K562 (cell line): ENCODE measurements at regions not wholly inside any gene's neighbourhood (a gene's known extent, or its start where the extent isn't known, plus 50 kb on each side); places are given as distances from the start of the nearest gene placed in this dataset.

Source experiments
- TF ChIP-seq, protein P1 (sequence below): fragments of 200-600 bp; sonication (generic); IDR thresholded peaks from one replicate; pipeline ENCODE4 v1.6.1; 2012; ENCODE audit warnings: mild to moderate bottlenecking, low read depth, low read length, inconsistent platforms

DNA sequence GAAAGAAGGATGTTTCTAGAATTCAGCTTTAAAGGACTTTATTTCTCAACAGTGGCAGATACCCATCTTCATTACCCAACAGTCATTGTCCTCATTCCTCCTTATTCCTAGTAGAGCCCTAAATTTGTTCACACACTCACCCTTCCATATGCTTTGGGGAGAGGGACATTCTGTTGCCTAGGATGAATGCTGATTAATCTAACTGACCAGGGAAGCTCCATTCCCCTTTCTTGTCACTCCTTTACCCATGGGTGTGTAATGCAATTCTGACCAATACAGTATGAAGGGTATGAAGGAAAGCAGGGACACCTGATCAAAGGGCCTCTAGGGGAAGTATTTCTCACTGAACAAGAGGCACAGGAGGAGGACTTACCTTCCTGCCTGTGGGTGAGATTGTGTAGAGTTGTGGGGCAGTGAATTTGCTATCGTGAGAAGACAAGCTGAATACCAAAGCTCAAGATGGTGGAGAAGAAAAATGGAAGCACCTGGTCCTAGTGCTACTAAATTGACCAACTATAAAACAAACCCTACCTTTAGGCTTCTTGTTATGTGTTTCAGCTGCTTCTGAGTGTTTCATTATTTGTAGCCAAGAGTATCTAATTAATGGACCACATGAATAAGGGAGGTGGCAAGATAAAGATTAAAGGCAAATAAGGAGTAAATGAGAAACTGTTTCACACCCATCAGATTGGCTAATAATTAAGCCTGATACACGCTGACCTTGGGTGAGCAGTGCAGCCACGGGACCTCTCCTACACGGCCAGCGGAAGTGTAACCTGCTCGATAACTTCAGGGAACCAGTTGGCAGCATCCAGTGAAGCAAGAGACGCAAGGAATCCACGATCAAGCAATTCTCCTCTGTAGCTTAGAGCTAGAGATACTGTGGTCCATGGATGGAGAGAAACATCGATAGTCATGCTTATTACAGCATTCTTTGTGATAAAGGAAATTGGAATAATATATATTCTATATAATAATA, 202.3 kb downstream of the MYCN start (continued):
- TF ChIP-seq, protein P1, sequence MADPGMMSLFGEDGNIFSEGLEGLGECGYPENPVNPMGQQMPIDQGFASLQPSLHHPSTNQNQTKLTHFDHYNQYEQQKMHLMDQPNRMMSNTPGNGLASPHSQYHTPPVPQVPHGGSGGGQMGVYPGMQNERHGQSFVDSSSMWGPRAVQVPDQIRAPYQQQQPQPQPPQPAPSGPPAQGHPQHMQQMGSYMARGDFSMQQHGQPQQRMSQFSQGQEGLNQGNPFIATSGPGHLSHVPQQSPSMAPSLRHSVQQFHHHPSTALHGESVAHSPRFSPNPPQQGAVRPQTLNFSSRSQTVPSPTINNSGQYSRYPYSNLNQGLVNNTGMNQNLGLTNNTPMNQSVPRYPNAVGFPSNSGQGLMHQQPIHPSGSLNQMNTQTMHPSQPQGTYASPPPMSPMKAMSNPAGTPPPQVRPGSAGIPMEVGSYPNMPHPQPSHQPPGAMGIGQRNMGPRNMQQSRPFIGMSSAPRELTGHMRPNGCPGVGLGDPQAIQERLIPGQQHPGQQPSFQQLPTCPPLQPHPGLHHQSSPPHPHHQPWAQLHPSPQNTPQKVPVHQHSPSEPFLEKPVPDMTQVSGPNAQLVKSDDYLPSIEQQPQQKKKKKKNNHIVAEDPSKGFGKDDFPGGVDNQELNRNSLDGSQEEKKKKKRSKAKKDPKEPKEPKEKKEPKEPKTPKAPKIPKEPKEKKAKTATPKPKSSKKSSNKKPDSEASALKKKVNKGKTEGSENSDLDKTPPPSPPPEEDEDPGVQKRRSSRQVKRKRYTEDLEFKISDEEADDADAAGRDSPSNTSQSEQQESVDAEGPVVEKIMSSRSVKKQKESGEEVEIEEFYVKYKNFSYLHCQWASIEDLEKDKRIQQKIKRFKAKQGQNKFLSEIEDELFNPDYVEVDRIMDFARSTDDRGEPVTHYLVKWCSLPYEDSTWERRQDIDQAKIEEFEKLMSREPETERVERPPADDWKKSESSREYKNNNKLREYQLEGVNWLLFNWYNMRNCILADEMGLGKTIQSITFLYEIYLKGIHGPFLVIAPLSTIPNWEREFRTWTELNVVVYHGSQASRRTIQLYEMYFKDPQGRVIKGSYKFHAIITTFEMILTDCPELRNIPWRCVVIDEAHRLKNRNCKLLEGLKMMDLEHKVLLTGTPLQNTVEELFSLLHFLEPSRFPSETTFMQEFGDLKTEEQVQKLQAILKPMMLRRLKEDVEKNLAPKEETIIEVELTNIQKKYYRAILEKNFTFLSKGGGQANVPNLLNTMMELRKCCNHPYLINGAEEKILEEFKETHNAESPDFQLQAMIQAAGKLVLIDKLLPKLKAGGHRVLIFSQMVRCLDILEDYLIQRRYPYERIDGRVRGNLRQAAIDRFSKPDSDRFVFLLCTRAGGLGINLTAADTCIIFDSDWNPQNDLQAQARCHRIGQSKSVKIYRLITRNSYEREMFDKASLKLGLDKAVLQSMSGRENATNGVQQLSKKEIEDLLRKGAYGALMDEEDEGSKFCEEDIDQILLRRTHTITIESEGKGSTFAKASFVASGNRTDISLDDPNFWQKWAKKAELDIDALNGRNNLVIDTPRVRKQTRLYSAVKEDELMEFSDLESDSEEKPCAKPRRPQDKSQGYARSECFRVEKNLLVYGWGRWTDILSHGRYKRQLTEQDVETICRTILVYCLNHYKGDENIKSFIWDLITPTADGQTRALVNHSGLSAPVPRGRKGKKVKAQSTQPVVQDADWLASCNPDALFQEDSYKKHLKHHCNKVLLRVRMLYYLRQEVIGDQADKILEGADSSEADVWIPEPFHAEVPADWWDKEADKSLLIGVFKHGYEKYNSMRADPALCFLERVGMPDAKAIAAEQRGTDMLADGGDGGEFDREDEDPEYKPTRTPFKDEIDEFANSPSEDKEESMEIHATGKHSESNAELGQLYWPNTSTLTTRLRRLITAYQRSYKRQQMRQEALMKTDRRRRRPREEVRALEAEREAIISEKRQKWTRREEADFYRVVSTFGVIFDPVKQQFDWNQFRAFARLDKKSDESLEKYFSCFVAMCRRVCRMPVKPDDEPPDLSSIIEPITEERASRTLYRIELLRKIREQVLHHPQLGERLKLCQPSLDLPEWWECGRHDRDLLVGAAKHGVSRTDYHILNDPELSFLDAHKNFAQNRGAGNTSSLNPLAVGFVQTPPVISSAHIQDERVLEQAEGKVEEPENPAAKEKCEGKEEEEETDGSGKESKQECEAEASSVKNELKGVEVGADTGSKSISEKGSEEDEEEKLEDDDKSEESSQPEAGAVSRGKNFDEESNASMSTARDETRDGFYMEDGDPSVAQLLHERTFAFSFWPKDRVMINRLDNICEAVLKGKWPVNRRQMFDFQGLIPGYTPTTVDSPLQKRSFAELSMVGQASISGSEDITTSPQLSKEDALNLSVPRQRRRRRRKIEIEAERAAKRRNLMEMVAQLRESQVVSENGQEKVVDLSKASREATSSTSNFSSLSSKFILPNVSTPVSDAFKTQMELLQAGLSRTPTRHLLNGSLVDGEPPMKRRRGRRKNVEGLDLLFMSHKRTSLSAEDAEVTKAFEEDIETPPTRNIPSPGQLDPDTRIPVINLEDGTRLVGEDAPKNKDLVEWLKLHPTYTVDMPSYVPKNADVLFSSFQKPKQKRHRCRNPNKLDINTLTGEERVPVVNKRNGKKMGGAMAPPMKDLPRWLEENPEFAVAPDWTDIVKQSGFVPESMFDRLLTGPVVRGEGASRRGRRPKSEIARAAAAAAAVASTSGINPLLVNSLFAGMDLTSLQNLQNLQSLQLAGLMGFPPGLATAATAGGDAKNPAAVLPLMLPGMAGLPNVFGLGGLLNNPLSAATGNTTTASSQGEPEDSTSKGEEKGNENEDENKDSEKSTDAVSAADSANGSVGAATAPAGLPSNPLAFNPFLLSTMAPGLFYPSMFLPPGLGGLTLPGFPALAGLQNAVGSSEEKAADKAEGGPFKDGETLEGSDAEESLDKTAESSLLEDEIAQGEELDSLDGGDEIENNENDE: no peak
